ENCODE measurements at regions not wholly inside any gene's neighbourhood (a gene's known extent, or its start where the extent isn't known, plus 50 kb on each side); places are given as distances from the start of the nearest gene placed in this dataset.

DNA sequence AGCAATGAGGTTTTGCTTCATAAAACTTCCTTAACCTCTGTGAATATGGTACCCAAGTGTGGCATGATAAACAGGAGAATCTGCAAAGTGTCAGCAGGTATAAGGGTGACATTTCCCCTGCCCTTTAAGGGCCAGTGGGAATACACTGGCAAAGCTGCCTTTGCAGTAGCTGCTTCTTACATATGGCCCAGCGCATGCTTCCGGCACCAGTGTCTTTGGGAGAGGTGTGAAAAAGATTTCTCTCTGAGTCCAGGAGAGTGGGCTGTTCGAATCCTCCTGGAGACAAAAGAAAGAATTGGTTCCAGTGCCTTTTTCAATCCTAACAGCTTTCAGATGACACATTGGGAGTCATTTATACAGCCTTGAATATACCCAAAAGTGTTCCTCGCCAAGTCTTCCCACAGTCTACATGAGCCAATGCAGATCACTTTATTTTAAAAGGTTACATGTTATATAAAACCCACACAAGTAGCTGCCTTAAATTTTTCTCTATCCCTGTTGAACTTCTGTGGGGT is 437.7 kb downstream of the PRKD1 start:
- FAIRE-seq, result peak; percentile 69
- DNase-seq (ENCODE audit: insufficient read length, low spot score), result no peak

DNA sequence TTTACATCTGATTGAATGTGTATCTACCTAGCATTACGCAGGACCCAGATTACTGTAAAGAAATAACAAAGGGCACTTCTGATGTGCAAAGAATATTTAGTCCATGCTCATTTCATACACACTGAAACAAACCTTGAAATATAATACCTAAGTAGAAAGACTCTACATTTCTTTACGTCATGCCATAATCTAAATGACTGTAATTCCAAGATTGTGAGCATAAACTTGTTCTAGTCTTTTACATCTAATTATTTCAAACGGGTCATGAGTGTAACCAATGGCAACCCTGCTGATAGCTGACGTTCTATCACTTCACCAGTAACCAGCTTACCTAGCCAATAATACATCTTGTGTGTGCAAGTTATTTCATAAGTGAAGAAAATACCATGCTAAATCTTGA is 433.8 kb downstream of the PRKD1 start:
- FAIRE-seq (no peak), DNase-seq (ENCODE audit: insufficient read length, low spot score) (no peak)

DNA sequence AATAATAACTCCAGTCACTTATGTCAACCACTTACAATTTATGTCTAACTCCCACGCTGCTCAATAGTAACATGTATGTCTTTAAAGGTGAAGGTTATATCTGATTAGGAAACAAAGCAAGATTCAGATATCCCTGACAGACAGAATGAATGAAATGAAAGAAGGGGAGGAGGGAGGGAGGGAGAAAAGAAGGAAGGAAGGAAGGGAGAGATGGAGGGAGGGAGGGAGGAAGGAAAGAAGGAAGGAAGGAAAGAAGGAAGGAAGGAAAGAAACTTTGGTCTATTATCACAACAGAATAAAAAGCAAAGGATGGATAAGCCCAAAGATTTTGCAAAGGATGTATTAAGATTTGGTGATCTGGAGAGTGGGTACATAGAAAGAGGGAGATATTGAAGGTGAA is 433.3 kb downstream of the PRKD1 start:
- FAIRE-seq (no peak), DNase-seq (ENCODE audit: insufficient read length, low spot score) (no peak)

DNA sequence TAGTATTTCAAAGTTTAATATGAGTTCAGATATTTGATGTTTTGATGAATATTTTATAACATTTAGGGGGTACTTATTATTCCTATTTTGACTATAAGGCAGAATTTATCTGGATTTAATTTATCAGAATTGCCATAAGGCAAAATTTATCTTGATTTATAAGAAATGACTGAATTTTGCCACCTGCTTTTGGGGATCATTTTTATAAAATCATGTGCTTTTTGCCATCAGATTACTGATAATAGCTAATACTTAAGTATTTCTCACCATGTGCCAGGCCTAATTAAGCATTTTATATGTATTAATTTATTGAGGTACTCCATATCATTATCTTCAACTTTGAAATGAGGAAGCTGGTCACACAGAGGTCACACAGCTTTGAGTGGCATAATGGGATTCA is 423.7 kb downstream of the PRKD1 start:
- FAIRE-seq (no peak), DNase-seq (ENCODE audit: insufficient read length, low spot score) (no peak)

DNA sequence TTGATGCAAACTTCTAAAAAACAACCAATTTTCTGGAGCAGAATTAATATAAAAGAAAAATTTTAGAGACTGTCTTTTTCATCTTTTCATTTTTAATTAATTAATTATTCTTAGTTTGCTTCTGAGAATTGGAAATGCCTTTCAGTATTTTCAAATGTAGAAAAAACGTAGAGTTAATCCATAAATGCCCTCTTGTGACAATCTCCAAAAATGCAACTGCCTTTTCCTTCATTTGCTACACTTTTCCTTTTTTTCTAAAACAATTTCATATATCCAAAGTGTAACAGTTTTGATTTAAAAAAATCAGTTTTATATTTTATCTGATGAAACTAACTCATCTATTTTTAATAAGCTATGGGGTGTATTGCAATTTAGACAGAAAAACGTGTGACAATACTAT is 409.3 kb downstream of the PRKD1 start:
- FAIRE-seq (no peak), DNase-seq (ENCODE audit: insufficient read length, low spot score) (no peak)

DNA sequence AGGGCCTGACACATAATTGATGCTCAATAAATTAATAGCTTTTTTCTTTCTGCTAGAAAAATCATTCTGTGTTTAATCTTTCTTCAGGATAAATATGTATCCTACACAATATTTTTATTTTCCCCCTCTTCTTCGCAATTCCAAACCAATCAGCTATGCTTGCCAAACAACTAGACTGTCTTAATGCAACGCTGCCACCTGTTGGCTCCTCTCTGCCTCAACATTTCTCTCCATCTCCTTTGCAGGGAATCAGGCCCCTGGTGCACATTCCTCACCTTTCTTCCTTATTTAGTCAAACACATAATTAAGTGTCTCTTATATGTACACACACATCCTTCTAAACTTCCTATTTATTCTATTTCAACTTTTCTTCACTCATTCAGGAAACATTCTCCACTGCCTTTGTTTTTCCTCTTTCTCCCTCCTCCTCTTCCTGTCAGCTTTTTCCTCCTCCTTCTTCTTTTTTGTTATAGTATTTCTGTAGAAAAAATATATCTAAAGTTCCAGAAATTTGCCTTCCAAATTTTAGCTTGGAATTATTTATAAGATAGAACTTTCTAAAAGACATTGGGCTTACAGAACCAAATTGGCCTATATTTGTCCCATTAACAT is 406.0 kb downstream of the PRKD1 start:
- peak; percentile 62 for FAIRE-seq
- DNase-seq (ENCODE audit: insufficient read length, low spot score), result peak; percentile 9
